ENCODE measurements at regions not wholly inside any gene's neighbourhood (a gene's known extent, or its start where the extent isn't known, plus 50 kb on each side); places are given as distances from the start of the nearest gene placed in this dataset.

GRCh38 chr1:94739521-94740061 is 80.6 kb upstream of the SLC44A3 start:
- H3K4me3 ChIP-seq = no peak overlapping the region
- no peaks in the 10 kb centered on the region for H3K36me3 ChIP-seq (ENCODE audit: low read depth, missing control alignments)
- H3K9me3 ChIP-seq = no peaks in the 10 kb centered on the region
- intact Hi-C loops (cut with DNase I; ENCODE audit: low total_unique reads) = no loop called here
- WGBS, 2 donors = 52 to 59% methylated on average over 7 of the region's 7 CpGs
- H3K4me1 ChIP-seq = peaks cover 22% of the 10 kb centered on the region
- TF ChIP-seq POLR2A (IDR thresholded peaks at IDR 0.05) (no peak), CTCF (IDR thresholded peaks at IDR 0.05) (no peak)
- no peaks in the 10 kb centered on the region for H3K27me3 ChIP-seq
- peak overlapping the region in 1 of 2 donors; percentile 7 for H3K27ac ChIP-seq
- DNase-seq = no peak

- 89 to 91% methylated on average over 3 of the region's 3 CpGs for WGBS, 2 donors
- H3K4me3 ChIP-seq = no peak overlapping the region
- DNase-seq = no peak
- H3K36me3 ChIP-seq (ENCODE audit: low read depth, missing control alignments) = no peaks in the 10 kb centered on the region
- H3K27ac ChIP-seq = no peak overlapping the region
- intact Hi-C loops (cut with DNase I; ENCODE audit: low total_unique reads) = no loop called here
- peaks cover 22% of the 10 kb centered on the region for H3K4me1 ChIP-seq
- H3K9me3 ChIP-seq = no peaks in the 10 kb centered on the region
- TF ChIP-seq CTCF (IDR thresholded peaks at IDR 0.05) (no peak), POLR2A (IDR thresholded peaks at IDR 0.05) (no peak)
- no peaks in the 10 kb centered on the region for H3K27me3 ChIP-seq
Observed at GRCh38 chr1:94738371-94738770, 81.8 kb upstream of the SLC44A3 start.

- intact Hi-C loops (cut with DNase I; ENCODE audit: low total_unique reads) = no loop called here
- Histone ChIP-seq H3K27ac (no peak overlapping the region), H3K27me3 (no peaks in the 10 kb centered on the region), H3K9me3 (no peaks in the 10 kb centered on the region), H3K4me1 (peaks cover 22% of the 10 kb centered on the region), H3K4me3 (no peak overlapping the region), H3K36me3 (ENCODE audit: low read depth, missing control alignments) (no peaks in the 10 kb centered on the region)
- DNase-seq = no peak
- 50 to 58% methylated on average over 5 of the region's 5 CpGs for WGBS, 2 donors
- no peak for TF ChIP-seq CTCF (IDR thresholded peaks at IDR 0.05)
- TF ChIP-seq POLR2A (IDR thresholded peaks at IDR 0.05) = no peak
Observed at GRCh38 chr1:94737124-94737998, 82.8 kb upstream of the SLC44A3 start.

- intact Hi-C loops (cut with DNase I; ENCODE audit: low total_unique reads) = no loop called here
- no peak overlapping the region for H3K4me3 ChIP-seq
- 49 to 63% methylated on average over 1 of the region's 1 CpG for WGBS, 2 donors
- H3K9me3 ChIP-seq = no peaks in the 10 kb centered on the region
- H3K27me3 ChIP-seq = no peaks in the 10 kb centered on the region
- no peaks in the 10 kb centered on the region for H3K36me3 ChIP-seq (ENCODE audit: low read depth, missing control alignments)
- no peak for DNase-seq
- peaks cover 22% of the 10 kb centered on the region for H3K4me1 ChIP-seq
- TF ChIP-seq CTCF (IDR thresholded peaks at IDR 0.05) (no peak), POLR2A (IDR thresholded peaks at IDR 0.05) (no peak)
- H3K27ac ChIP-seq = no peak overlapping the region
Observed at GRCh38 chr1:94736549-94736948, 83.6 kb upstream of the SLC44A3 start.

Data from testis (tissue), 2 donors.